ENCODE measurements at regions not wholly inside any gene's neighbourhood (a gene's known extent, or its start where the extent isn't known, plus 50 kb on each side); places are given as distances from the start of the nearest gene placed in this dataset.

GRCh38 chr12:111275308-111275707 lies 93.6 kb downstream of the PHETA1 start:
- 79% methylated on average over 10 of the region's 10 CpGs for WGBS
- no peaks in the 10 kb centered on the region for H3K27me3 ChIP-seq (ENCODE audit: control insufficient read depth in 4 of 4, insufficient read depth in 4 of 4, low read length in 3 of 4)
- no peak for DNase-seq (ENCODE audit: low spot score)

GRCh38 chr12:111274777-111275176 lies 94.1 kb downstream of the PHETA1 start:
- DNase-seq (ENCODE audit: low spot score) = no peak
- no peak overlapping the region for H3K4me3 ChIP-seq (ENCODE audit: low read depth in 1 of 3, low read length in 3 of 3)
- no peaks in the 10 kb centered on the region for H3K27me3 ChIP-seq (ENCODE audit: control insufficient read depth in 4 of 4, insufficient read depth in 4 of 4, low read length in 3 of 4)
- no peaks in the 10 kb centered on the region for H3K9me3 ChIP-seq (ENCODE audit: control insufficient read depth in 4 of 4, low read length in 3 of 4)
- H3K27ac ChIP-seq (ENCODE audit: low read depth in 1 of 2, low read length in 2 of 2) = no peak overlapping the region
- H3K9ac ChIP-seq (ENCODE audit: low read depth in 1 of 2, low read length in 2 of 2) = no peak overlapping the region
- 79% methylated on average over 4 of the region's 4 CpGs for WGBS
- TF ChIP-seq HNF4G (IDR thresholded peaks at IDR 0.05) (no peak), TAF1 (conservative IDR thresholded peaks at IDR 0.05) (no peak), JUND (IDR thresholded peaks at IDR 0.05) (no peak), CTCF (IDR thresholded peaks at IDR 0.05; ENCODE audit: low read depth, low read length, missing input control) (peak; percentile 20), NR2F2 (IDR thresholded peaks at IDR 0.05) (no peak), HNF4A (conservative IDR thresholded peaks at IDR 0.05) (no peak), RAD21 (IDR thresholded peaks at IDR 0.05) (peak in 1 of 2 donors; percentile 22), YY1 (IDR thresholded peaks at IDR 0.05) (no peak)
- H3K4me1 ChIP-seq (ENCODE audit: control insufficient read depth in 4 of 4, insufficient read depth in 4 of 4, low read length in 3 of 4) = no peaks in the 10 kb centered on the region
- H3K36me3 ChIP-seq (ENCODE audit: control insufficient read depth in 4 of 4, insufficient read depth in 3 of 4, low read depth in 1 of 4, low read length in 3 of 4) = peaks cover 0 to 22% (median 11%) of the 10 kb centered on the region in 4 donors

More at GRCh38 chr12:111275308-111275707, 93.6 kb downstream of the PHETA1 start:
- Histone ChIP-seq H3K4me1 (ENCODE audit: control insufficient read depth in 4 of 4, insufficient read depth in 4 of 4, low read length in 3 of 4) (no peaks in the 10 kb centered on the region), H3K9ac (ENCODE audit: low read depth in 1 of 2, low read length in 2 of 2) (no peak overlapping the region), H3K36me3 (ENCODE audit: control insufficient read depth in 4 of 4, insufficient read depth in 3 of 4, low read depth in 1 of 4, low read length in 3 of 4) (peaks cover 0 to 23% (median 10%) of the 10 kb centered on the region in 4 donors), H3K9me3 (ENCODE audit: control insufficient read depth in 4 of 4, low read length in 3 of 4) (no peaks in the 10 kb centered on the region), H3K4me3 (ENCODE audit: low read depth in 1 of 3, low read length in 3 of 3) (no peak overlapping the region), H3K27ac (ENCODE audit: low read depth in 1 of 2, low read length in 2 of 2) (no peak overlapping the region)
- TF ChIP-seq FOXA1 (IDR thresholded peaks at IDR 0.05) = no peak

GRCh38 chr12:111271674-111272418 lies 97.0 kb downstream of the PHETA1 start:
- H3K27me3 ChIP-seq (ENCODE audit: control insufficient read depth in 4 of 4, insufficient read depth in 4 of 4, low read length in 3 of 4) = no peaks in the 10 kb centered on the region
- no peak for DNase-seq (ENCODE audit: low spot score)
- no peak for TF ChIP-seq REST (IDR thresholded peaks at IDR 0.05)
- TF ChIP-seq TAF1 (conservative IDR thresholded peaks at IDR 0.05) = no peak
- peak; percentile 48 to 57 for TF ChIP-seq RAD21 (IDR thresholded peaks at IDR 0.05)
- peak; percentile 30 for TF ChIP-seq CTCF (IDR thresholded peaks at IDR 0.05; ENCODE audit: low read depth, low read length, missing input control)
- TF ChIP-seq NR2F2 (IDR thresholded peaks at IDR 0.05) = no peak
- TF ChIP-seq ZBTB33 (IDR thresholded peaks at IDR 0.05) = no peak
- no peak for TF ChIP-seq EGR1 (IDR thresholded peaks at IDR 0.05; ENCODE audit: low read depth in 2 of 2)
- peaks cover 0 to 17% (median 9%) of the 10 kb centered on the region in 4 donors for H3K36me3 ChIP-seq (ENCODE audit: control insufficient read depth in 4 of 4, insufficient read depth in 3 of 4, low read depth in 1 of 4, low read length in 3 of 4)
- 76% methylated on average over 6 of the region's 6 CpGs for WGBS
- H3K9ac ChIP-seq (ENCODE audit: low read depth in 1 of 2, low read length in 2 of 2) = no peak overlapping the region
- no peaks in the 10 kb centered on the region for H3K4me1 ChIP-seq (ENCODE audit: control insufficient read depth in 4 of 4, insufficient read depth in 4 of 4, low read length in 3 of 4)
- no peak overlapping the region for H3K4me3 ChIP-seq (ENCODE audit: low read depth in 1 of 3, low read length in 3 of 3)
- H3K27ac ChIP-seq (ENCODE audit: low read depth in 1 of 2, low read length in 2 of 2) = no peak overlapping the region
- no peaks in the 10 kb centered on the region for H3K9me3 ChIP-seq (ENCODE audit: control insufficient read depth in 4 of 4, low read length in 3 of 4)
